ENCODE measurements at regions not wholly inside any gene's neighbourhood (a gene's known extent, or its start where the extent isn't known, plus 50 kb on each side); places are given as distances from the start of the nearest gene placed in this dataset.
"Not testable (repeated sequence)": the region's sequence is repeated elsewhere in the genome, so short reads cannot be mapped to it uniquely, and the experiment has no call there.

DNA sequence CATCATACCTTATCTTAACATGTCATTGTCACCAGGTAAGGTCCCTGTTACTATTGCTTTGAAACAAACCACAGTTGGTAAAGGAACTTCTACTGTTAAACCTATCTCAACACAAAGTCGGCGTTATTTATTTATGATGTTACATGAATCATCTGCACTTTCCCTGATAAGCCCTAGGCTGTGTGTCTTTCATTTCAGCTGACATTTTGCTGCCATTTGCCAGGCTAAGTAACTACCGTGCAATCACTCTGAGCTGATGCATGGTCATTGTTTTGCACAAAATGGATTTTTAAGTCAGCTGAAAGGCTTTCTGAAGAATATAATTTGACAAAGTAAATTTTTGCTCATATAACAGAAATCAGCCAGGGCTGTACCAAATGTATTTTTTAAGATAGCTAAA lies 546.5 kb downstream of the ZNF608 start:
- DNase-seq, result no peak

DNA sequence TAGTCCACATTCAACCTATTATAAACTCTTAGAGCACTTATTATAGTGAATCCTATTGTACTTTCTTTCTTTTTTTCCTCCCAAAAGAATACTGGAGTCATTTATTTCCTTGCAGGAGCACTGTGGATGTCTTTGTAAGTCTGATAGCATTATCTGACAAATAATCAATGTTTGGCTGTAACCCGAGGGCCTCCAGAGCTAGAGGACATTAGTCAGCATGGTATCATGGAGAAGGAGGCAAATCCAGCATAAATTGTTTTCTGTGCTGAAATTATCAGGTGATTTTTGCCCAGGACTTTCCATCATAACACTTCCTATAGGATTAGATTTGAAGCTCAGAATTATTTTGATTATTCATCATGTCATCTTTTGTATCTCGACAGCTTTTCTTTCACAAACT lies 551.0 kb downstream of the ZNF608 start:
- DNase-seq, result no peak

DNA sequence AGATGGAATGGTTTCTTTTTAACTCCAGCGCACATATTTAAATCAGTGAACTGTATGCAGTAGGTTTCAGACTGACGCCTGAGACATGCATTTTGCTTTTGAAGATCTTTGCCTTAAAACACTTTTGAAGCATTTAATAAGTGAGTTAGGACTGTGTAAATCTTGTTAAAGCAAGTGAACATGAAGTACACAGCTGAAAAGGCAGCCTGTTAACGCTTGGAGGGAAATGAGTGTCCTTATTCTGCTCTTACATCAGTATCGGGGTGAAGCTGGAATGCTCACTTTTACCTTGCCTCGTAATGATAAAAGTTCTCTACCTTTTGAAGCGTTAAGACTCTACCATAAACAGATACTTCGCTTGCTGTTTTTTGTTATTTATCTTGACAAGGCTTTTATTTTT lies 552.2 kb downstream of the ZNF608 start:
- DNase-seq, result no peak

DNA sequence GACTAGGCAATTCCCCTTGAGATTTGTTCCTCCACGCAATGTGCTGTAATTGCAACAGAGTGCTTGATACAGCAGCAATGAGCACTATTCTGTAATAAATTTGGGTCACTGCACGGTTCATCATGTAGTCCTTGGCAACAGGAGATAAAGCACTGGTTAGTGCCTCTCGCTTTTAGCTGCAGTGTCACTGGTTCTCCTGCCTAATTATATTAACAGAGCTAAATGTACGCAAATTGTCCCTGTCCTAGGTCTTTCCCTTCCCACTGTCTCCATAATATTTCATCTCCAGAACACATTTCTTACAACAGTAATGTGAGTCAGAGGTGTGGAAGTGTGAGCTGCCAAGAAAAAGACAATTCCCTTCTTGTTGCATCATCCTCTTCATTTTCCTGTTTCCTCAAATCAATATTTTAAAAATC lies 553.1 kb downstream of the ZNF608 start:
- DNase-seq, result no peak

DNA sequence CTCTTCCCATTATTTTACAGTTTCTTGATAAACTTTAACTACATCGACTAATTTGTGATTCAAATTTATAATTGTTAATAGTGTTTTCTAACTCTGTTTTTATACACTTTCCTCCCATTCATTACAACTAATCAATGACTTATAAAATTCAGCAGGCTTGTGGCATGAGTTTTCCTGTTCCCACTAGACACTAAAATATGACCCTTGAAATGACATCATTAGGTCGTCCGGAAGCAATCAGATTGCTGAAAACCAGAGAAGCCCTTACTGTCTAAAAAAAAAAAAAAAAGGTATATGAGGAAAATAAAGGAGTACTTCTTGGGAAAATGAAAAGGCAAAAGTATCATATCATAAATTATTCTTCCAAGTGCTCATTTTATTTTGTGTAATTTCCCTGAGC lies 553.7 kb downstream of the ZNF608 start:
- no peak for DNase-seq

DNA sequence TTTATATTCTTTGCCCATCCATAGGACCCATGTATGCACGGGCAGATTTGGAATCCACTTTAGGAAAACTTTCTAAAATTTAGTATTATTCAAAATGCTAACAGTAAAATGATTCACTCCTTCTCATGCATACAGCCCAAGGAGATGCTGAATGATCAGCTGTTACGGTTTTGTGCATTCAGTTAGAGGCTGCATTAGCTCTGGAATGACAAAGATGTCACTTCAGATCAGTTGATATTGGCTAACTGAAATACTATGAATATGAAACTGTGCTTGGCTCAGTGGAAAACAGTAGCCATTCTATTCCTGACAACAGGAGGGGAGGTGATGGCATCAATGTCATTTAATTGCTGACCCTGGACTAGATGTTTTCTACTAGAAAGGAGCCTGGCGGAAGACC lies 560.7 kb downstream of the ZNF608 start:
- DNase-seq, result no peak

DNA sequence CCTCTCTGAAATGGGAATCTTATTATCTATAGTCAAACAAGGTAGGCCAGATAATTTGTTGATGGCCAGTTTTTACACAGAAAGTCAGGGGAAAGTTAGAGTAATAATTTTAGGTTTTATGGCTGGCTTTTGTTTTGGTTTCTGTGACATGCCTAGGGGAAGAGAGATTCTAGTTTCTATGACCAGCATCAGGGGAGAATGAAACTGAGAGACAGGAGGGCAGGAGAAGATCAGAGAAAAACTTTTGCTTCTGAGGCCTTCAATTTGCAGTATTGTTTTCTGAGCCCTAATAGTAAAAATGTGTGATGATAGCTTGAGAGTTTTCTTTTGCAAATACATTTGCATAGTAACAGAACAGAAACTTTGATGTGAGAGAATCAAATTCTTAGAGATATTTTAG lies 564.3 kb downstream of the ZNF608 start:
- DNase-seq, result no peak

DNA sequence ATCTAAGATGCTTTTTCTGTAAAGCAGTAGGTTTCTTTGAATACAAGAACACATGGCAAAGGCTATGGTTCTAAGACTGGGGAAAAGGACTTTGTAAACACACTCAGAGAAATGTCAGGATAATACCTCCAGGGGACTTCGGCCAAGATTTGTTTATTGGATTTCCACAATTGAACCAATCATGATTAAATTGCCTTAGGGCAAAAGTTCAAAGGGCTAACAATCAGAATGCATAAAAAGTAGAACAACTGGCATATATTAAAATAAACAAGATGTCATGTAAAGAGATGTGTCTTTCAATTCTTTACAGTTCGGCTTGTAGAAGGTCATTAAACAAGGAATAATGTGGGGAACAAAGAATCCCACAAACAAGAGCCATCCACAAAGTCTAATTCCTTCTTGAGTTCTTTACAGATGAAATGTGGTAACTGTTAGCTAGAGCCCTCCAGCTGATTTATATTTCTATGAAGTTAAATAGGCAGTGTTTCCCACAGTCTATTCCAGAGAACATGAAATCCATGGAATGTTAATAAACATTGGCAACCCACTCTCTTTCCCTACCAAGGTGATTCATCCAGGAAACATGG lies 565.5 kb downstream of the ZNF608 start:
- no peak for DNase-seq

DNA sequence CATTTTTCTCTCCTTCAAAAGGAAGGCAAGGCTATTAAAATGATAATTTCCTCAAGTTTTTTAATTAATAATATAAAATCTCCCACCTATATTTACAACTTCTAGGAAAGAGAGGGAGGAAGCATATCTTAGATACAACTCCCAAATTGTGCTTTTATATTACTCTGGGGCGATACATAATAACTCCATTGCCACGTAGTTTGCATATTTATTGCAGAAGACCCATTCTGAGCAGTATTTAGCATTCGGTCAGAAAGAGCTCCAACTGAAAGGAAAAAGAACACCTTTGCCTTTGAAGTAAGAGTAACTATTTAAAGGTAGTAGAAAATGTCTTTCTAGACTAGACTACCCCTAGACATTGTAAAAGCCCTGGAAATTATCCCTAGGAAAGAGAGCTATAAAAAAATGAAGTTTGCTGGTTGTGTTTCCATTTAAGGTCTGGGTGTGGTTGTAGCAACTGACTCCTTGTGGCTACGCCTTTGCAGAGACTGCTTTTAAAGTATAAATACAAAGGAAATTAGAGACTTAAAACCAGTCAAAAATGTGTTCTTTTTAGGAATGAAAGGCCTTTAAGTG lies 566.1 kb downstream of the ZNF608 start:
- no peak for DNase-seq

DNA sequence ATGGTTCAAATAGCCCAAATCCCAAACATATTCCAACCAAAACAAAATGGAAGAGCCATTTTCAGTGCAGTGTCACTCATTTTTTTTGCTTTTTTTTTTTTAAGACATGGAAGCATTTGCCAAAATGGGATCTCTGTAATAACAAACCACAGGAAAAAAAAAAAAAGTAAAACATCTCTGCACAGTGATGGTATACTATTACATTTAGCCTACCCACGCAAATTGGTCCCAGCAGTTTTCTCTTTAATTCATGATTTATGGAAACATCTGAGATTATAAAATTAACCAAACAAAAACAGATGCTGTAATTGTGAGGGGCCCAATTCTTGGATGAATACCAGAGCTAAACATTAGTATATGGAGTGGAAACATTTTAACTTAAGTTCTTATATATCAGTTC lies 566.6 kb downstream of the ZNF608 start:
- no peak for DNase-seq

DNA sequence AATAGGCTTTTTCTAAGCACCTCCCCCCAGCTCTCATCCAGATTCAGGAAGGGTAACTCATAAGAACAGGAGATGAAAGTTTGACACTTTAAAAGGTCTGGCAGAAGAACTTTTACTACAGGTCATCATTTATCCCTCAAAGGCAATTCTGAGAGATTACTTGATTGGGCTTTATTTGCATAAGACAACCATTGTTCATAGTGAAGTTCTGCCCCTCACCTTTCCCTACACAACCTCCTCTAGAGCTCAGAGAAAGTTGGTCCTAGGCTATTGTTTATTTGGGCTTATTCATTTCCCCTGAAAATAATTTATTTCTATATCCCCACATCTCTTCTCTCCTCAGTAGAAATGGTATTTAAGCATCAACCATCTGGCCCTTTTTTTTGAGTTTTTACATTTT lies 568.4 kb downstream of the ZNF608 start:
- DNase-seq, result no peak

DNA sequence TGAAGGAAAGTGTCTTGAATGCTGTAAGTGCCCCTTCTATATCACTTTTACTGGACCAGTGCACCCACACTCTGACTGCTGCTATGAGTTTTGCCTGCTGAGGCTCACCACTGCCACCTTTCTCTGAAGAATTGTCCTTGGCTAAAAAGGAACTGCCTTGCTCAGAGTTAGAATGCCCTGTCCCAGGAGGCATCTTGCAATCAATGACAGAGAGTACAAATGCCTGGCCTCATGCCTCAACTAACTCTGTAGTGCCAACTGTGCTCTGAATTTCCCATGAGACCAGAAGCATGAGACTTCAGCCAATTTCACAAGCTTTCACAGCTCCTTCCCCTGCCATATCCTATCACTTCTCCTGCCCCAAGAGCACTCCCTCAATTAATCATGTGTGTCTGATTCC lies 569.7 kb downstream of the ZNF608 start:
- DNase-seq, result no peak

DNA sequence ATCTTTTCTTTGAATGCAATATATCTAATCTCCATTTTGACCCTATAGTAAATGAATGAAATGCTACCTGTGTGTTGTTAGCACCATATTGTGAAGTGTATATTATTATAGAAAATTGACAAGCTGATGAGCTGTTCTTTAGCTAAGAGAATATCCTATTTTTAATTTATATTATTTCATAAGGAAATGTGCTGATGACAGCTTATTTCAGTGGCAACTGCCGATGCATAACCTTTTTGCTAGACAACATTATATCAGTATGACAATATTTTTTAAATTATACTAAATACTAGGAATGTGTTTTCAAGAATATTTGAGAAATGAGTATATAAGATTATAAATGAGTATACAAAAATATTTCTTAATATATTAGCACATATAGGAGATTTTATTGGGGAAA lies 573.1 kb downstream of the ZNF608 start:
- no peak for DNase-seq

DNA sequence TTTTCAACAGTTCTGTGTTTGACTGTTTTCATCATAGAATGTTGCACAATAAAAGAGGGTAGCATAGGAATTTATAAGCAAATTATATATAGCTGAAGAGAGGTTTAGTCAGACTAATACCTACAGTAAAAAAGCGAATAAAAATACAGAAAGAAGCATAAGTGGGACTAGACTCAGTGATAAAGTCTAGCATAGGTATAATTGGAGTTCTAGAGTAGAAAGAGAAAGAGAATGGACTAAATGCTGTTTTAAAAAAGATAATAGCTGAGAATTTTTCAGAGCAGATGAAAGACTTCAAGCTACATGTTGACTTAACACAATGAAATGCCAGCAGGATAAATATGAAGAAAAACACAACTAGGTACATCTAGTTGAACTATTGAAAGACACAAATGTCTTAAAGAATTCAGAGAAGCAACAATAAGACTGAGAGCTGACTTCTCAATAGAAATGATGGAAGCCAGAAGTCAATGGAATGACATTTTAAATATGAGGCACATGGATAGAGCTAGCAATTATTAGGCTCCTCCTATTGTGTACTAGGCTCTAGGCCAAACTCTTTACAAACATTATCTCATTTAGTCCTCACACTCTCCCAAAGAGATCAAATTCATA lies 573.9 kb downstream of the ZNF608 start:
- no peak for DNase-seq

DNA sequence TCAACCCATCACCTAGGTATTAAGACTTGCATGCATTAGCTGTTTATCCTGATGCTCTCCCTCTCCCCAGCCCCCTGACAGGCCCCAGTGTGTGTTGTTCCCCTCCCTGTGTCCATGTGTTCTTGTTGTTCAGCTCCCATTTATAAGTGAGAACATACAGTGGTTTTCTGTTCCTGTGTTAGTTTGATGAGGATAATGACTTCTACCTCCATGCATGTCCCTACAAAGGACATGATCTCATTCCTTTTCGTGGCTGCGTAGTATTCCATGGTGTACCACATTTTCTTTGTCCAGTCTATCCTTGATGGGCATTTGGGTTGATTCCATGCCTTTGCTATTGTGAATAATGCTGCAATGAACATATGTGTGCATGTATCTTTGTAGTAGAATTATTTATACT lies 578.3 kb downstream of the ZNF608 start:
- not testable (repeated sequence) for DNase-seq

DNA sequence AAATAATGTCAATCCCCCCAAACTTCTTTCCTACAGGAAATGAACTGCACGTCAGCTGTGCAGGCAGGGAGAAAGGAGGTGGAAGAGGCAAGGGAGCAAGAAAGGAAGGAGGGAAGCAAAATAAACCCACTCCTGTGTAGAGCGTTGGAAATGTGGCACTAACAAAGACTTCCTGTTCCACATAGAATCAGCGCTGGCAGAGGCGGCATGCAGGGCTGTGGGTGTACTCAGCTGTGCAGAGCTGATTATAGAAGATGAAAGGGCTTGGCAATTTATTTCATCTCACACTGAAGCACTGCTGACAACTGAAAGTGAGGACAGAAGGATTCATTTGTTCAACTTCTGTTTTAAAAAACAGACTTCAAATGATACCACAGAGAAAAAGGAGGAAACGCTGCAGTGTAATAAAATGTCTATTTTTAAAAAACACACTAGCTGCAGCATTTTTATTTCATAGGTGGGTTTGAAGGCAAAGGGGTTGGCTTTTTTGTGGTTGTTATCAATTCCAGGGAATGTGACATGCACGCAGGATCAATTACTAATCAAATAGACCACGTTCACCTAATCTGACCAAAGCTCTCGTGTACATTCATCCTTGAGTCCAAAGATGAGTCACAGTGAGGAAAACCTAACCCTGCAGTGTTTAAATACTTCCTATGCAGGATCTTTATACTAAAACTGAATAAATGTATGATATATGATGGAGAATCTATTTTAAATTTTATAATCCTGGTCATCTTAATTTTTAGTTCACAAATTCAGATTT lies 583.5 kb downstream of the ZNF608 start:
- no peak for DNase-seq

DNA sequence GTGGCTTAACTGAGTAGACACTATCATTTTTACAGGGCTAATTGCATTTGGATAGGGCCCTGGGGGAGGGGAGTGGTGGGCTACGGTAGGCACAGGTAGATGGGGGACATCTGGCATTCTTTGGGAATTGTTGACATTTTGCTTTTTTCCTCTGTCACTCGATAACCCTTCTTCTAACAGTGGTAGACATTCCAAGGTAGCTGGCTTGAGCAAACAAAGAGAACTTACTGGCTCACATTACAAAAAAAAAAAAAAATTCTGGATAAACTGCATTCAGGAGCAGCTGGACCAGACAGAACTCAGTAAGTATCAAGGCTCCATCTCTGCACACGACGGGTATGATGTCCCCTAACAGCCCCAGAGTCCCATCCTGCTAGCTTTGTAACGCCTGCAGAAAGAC lies 585.2 kb downstream of the ZNF608 start:
- DNase-seq, result no peak

DNA sequence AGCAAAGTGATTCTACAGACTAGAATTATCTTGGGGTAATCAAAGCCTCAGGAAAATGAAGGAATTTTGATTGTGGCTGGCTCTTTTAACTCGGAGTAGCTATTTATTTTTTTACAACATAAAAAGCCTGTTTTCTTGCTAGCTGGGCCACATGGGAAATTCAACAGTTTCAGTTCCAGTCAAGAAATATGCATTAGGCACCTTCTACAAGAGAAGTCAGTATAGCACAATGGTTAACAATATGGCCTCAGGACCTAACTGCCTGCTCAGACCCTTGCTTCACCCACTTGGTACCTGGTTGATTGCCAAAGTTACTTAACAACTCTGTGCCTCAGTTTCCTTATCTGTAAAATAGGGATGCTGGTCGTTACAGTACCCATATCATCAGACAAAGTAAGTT lies 586.2 kb downstream of the ZNF608 start:
- DNase-seq, result no peak

DNA sequence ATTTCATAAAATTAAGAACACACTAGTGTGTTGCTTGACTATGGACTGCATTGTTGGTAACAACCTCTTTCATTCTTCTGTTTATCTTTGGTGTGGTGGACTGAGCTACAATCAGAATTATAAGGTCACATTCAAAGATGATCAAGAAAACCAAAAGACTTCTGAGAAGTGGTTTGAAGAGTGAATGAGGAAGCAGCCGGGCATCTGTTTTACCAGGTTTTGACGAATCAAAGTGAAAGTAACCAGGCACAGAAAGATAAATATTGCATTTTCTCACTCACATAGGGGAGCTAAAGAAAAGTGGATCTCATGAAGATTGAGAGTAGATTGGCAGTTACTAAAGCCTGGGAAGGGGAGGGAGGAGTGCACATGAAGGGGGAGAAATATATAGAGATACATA lies 589.1 kb downstream of the ZNF608 start:
- DNase-seq, result no peak

DNA sequence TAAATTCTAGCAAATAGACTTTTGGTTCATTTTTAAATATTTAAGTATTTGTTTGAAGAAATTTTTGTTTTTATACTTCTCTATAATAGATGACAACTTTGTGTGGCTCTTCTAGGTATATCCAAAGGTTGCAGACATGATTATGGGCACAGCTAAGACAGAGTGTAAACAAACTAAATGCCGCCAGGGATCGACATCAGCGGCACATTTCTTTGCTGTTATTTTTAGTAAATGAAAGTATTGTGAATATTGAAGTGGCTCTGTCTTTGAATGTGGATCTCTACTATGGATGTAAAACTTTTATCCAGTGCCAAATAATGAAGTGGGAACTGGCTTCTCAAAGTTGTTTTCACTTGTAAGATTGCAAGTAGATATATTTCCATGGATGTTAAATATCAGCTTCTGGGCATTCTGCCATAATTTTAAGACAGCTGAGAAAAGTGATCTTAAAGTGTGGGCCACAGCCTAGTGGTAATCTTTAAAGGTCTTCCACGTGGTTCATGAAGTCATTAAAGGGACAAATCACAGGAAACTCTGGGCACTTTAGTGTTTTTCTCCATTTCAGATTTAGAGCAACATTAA lies 589.9 kb downstream of the ZNF608 start:
- DNase-seq, result no peak

DNA sequence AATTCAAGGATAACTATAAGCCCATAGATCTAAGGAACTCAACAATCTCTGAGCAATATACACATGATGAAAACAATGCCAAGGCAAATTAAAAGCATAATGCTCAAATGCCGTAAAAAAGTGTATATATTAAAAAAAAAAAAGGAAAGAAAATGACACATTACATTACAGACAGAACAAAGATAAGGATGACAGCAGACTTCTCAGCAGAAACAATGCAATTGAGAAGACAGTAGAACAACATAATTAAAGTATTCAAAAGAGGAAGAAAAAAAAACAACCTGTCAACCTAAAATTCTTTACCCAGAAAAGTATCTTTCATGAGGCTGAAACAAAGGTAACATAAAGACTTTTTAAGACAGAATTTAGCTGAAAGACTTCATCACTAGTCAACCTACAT lies 591.7 kb downstream of the ZNF608 start:
- DNase-seq, result no peak

DNA sequence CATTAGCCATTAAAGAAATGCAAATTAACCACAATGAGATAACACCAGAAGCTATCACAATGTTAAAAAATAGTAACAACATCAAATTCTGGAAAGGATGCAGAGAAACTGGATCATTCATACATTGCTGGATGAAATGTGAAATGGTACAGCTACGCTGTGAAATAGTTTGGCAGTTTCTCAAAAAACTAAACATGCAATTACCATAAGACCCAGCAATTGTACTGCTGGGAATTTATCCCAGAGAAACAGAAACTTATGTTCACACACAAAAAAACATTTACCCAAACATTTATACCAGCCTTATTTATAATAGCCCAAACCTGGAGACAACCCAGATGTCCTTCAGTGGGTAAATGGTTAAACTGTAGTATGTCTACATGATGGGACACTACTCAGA lies 592.9 kb downstream of the ZNF608 start:
- DNase-seq, result no peak

DNA sequence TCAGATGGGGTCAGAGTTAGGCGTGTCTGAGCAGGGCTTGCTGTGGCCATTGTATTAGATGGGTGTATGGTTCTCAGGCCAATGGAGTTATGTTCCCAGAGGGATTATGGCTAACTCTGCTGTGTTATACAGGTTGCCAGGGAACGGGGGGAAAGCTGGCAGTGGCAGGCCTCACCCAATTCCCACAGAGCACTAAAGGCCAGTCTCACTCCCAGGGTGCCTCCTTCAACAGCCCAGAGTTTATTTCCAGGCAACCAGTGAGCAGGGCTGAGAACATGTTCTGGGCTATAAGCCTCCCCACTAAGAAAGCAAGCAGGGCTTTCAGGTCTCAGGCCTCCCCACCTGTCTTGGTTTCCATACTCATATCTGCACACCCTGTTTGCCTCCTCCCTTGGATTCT lies 597.9 kb downstream of the ZNF608 start:
- DNase-seq, result no peak

DNA sequence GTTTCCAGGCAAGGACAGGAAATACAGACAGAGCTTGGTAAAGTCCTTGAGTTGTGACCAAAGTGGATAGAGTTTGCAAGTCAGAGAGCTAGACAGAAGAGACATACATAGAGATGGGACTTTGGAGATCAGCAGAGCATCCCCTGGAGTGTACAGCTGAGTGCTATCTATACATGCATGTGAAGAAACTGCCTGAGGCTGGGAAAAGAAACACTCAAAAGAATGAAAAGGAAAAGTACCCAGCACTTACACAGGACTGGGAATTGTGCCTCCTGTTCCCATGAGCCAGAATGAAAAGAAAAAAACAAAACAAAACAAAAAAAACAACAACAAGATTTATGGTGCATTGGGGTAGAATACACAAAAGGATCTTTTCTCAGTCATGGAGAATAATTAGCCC lies 606.4 kb downstream of the ZNF608 start:
- no peak for DNase-seq
